HG03103 (cell line): ENCODE measurements at regions not wholly inside any gene's neighbourhood (a gene's known extent, or its start where the extent isn't known, plus 50 kb on each side); places are given as distances from the start of the nearest gene placed in this dataset.
A peak's percentile ranks its signal among the peaks of the same experiment; 100 is the strongest.
"Not testable (repeated sequence)": the region's sequence is repeated elsewhere in the genome, so short reads cannot be mapped to it uniquely, and the experiment has no call there.

Experiments
- ATAC-seq: cut with Tn5 transposase; IDR thresholded peaks from one replicate; pipeline ENCODE4 v1.9.1; 2021; ENCODE audit warnings: low read depth; ENCODE audit not compliant: unreplicated experiment

DNA sequence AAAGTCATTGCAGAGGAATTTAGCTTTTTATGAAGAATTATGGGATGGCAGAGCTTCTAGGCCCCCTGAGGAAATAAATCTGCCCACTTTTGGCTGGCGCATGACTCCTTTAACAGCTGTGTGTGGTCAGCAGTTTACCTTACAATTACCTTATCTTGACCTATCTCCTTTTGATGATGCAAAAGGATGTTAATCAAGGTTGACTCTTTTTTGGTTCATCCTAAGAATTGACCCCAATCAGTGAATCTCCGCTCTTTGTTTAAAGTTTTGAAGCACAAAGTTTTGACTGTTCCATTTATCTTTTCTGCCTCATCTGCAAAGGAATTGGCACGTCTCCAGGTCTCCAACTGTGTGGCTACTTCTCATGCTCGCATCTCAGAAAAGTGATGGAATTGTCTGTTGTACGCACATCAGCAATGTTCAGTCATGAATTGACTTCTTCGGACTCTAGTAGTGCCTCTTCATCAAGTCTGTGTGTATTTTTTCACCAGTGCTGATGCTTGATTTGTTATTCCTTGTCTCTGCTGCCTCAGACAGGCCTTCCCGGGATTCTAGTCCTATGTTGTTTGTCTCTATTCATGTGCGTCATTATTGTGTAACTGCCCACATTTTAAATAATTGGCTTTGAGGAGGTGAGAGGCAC lies 196.2 kb upstream of the CFAP20DC start:
- ATAC-seq, result no peak

GRCh38 chr3:59245300-59245858 lies 195.6 kb upstream of the CFAP20DC start:
- no peak for ATAC-seq

GRCh38 chr3:59244343-59244742 lies 194.5 kb upstream of the CFAP20DC start:
- ATAC-seq, result no peak

DNA sequence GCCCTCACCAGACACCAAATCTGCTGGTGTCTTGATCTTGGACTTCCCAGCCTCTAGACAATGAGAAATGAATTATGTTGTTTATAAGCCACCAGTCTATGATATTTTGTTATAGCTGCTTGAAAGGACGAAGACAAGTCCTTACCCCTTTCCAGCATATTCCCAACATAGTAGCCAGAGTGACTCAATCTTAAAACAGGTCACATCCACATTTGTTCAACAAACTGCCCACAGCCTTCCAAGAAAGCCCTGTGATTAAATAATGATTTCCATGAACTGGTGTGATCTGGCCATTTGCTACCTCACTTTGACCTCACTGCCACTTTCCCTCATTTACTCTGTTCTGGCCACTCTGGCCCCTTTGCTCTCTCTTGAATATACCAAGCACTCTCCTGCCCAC lies 193.7 kb upstream of the CFAP20DC start:
- no peak for ATAC-seq

DNA sequence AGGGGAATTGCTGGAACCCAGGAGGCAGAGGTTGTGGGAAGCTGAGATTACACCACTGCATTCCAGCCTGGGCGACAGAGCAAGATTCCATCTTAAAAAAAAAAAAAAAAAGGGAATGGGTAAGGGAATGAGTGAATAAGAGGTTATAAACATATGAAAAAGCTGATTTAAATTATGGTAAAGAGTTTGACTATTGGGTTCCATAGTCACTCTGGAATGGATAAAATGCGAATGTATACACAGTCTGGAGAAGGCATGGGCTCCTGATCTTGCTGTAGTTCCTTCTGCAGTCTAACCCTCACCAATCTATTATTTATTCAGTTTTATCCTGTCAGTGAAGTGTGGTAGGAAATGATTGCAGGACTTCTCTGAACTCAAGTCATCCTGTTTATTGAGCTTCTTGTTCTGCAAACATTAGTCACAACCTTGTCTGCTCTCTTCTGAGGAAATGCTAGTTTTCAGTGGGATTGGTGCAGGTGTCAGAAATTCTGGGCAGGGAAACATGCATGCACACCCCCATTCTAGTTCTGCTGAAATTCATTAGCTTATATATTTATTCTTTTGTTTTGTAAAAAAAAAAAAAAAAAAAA lies 190.9 kb upstream of the CFAP20DC start:
- no peak for ATAC-seq

DNA sequence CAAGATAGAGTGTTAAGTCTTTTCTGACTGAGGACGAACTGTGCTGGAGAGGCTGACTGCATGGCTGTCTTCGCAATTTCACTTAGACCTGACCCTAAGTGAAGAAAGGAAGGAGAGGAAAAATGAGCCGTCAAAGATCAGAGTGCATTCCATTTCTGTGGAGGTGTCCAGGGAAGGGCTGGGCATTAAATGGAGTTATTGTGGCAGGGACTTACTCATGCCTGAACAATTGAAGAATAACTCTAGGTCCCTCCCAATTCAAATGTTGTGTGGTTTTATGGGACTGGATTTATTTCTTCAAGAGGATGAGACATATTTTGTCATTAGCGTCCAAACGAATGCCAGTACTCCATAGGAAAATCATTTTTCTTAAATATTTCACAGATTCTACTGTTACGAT lies 187.3 kb upstream of the CFAP20DC start:
- no peak for ATAC-seq

- ATAC-seq, result no peak
These were observed 185.8 kb upstream of the CFAP20DC start for GRCh38 chr3:59235634-59236012.

GRCh38 chr3:59234884-59235633 lies 185.2 kb upstream of the CFAP20DC start:
- ATAC-seq, result no peak

DNA sequence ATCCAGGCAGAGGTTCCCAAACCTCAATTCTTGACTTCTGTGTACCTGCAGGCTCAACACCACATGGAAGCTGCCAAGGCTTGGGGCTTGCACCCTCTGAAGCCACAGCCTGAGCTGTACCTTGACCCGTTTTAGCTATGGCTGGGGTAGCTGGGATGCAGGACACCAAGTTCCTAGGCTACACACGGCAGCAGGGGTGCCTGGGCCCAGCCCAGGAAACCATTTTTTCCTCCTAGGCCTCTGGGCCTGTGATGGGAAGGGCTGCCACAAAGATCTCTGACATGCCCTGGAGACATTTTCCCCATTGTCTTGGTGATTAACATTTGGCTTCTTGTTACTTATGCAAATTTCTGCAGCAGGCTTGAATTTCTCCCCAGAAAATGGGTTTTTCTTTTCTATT lies 180.6 kb upstream of the CFAP20DC start:
- not testable (repeated sequence) for ATAC-seq

- ATAC-seq, result no peak
These were observed 164.0 kb upstream of the CFAP20DC start for GRCh38 chr3:59213860-59214259.

GRCh38 chr3:59212128-59212779 lies 162.4 kb upstream of the CFAP20DC start:
- peak; percentile 53 for ATAC-seq

DNA sequence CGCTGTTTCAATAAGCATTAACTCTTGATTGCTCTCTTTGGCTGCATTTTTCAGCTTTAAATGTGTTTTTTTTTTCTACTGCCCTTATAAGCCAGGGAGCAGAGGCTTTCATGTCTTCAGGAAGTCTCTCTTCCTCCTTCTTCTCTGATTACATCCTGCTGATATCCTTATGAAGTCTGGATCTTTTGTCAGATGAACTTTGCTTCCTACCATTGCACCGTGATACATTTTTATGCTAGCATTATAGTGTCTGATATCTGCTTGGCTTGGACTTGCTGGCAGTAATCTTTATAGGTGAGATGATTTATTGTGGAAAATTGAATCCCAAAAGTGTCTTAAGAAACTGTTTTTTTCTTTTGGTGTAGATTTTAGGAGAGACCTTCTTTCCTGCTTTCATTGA lies 160.4 kb upstream of the CFAP20DC start:
- no peak for ATAC-seq

- no peak for ATAC-seq
These were observed 142.6 kb upstream of the CFAP20DC start for GRCh38 chr3:59192473-59192872.

DNA sequence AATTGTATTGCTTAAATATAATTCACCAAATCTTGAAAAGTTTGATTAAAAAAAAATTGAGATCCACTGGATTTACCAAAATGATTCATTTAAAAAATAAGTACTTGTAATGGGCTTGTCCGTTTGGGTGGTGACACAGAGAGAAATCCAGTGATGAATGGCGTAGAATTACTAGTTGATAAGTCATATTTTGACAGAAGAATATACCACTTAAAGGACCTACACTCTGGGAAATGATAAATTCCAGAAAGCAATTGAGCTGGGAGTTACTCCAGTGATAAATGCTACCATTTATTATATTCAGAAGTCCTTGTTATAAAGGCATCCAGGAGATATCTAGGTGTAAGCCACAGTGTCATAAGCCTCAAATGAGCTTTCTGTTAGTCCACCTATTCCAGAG lies 141.8 kb upstream of the CFAP20DC start:
- ATAC-seq, result no peak

DNA sequence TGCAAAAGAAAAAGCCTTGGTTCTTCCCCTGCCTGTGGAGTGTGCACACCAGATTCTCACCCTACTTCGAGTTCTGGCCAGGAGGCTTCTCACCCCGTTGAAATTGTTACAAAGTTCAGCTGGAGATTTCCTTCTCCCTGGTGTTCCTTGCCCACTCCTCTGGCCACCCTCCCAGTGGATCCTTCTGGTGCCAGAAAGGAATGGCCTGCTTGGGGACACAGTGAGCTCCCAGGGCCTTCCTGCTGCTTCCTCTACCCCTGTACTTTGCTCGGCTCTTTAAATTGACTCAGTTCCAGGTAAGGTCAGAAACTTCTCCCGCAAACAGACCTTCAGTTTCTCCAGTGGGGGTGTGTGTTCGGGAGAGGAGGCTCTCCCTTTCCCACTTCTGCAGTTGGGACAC lies 140.1 kb upstream of the CFAP20DC start:
- ATAC-seq, result no peak

DNA sequence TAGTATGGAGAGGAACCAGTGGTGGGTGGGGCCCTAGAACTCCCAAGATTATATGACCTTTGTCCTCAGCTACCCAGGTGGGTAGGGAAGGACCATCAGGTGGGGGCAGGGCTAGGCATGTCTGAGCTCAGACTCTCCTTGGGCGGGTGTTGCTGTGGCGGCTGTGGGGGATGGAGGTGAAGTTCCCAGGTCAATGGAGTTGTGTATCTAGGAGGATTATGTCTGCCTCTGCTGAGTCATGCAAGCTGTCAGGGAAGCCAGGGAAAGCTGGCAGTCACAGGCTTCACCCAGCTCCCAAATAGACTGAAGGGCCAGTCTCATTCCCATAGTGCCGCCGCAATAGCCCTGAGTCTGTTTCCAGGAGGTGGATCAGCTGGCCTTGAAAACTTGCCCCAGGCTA lies 139.7 kb upstream of the CFAP20DC start:
- no peak for ATAC-seq

DNA sequence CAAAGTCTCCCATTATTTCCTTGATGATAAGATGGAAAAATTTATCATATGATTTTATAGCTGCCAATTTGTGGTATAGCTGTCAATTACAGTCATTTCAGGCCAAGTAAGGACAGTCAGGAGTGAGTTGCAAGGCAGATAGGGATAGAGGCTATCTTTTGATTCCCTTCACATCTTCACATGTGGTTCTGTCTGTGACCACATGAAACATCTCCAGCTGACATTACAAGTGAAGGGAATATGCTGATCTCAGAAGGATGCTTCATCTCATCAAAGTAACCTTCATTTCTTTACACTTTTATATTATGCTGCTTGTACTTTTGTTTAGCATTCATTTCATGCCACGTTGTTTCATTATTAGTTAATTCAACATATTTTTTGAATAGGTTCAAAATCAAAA lies 136.9 kb upstream of the CFAP20DC start:
- no peak for ATAC-seq

GRCh38 chr3:59185591-59186369 lies 136.0 kb upstream of the CFAP20DC start:
- no peak for ATAC-seq

- ATAC-seq, result no peak
These were observed 130.2 kb upstream of the CFAP20DC start for GRCh38 chr3:59180006-59180405.

DNA sequence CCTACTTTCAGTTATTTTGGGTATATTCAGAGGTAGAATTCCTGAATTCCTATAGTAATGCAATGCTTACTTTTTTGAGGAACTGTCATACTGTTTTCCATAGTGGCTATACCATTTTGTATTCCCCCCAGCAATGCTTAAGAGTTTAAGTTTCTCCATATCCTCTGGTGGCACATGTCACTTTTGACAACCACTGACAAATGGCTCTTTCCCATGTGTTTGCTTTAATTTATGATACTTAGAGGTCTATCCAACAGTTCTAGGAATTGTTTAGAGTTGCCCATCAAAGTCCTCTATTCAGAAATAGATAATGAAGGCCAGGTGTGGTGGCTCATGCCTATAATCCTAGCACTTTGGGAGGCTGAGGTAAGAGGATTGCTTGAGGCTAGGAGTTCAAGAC lies 128.9 kb upstream of the CFAP20DC start:
- no peak for ATAC-seq
